SK-N-SH (cell line): ENCODE measurements at regions not wholly inside any gene's neighbourhood (a gene's known extent, or its start where the extent isn't known, plus 50 kb on each side); places are given as distances from the start of the nearest gene placed in this dataset.

Source experiments
- CTCF ChIA-PET: fragments of 300-600, 350-600 bp; formaldehyde crosslinking; extraction: SDS; loops from one replicate; lab custom pipeline; 2021; lab: Yijun Ruan, JAX
- POLR2A ChIA-PET: fragments of 350-600 bp; sonication (Branson Sonifier 250); formaldehyde crosslinking; extraction: SDS; loops from one replicate; lab custom pipeline; 2020; ENCODE audit warnings: antibody characterized with exemption, inconsistent platforms; lab: Yijun Ruan, JAX
- DNase-seq: peaks from one replicate; pipeline ENCODE4 v3.0.0; 2012
- H2AFZ ChIP-seq: fragments of 200-600 bp; sonication (generic); 2 replicates; pipeline ENCODE4 v1.8.1; 2016; ENCODE audit warnings: antibody characterized with exemption, mild to moderate bottlenecking, low read depth
- H3F3A ChIP-seq: fragments of 200-600 bp; sonication (generic); replicated peaks from 2 replicates; pipeline ENCODE3; 2016; ENCODE audit warnings: antibody characterized with exemption, mild to moderate bottlenecking; ENCODE audit not compliant: insufficient read depth
- H3K27ac ChIP-seq, 2 experiments: fragments of 200-500 bp in 1 of 2; fragments of 200-600 bp in 1 of 2; sonication (Bioruptor generic) in 1 of 2; sonication (generic), shearing (Covaris generic) in 1 of 2; 2 replicates each; pipeline versions ENCODE4 v1.5.1 to v1.6.1; 2014 to 2016; ENCODE audit warnings: low read depth in 2 of 2, inconsistent platforms in 1 of 2, low read length in 1 of 2, mild to moderate bottlenecking in 1 of 2, mixed read lengths in 1 of 2
- H3K27me3 ChIP-seq: fragments of 200-600 bp; sonication (generic), shearing (Covaris generic); 2 replicates; pipeline ENCODE4 v1.6.1; 2016; ENCODE audit warnings: mixed run types; ENCODE audit not compliant: insufficient read depth
- H3K36me3 ChIP-seq, 2 experiments: fragments of 200-500 bp in 1 of 2; fragments of 200-600 bp in 1 of 2; sonication (Bioruptor generic) in 1 of 2; sonication (generic) in 1 of 2; replicated peaks in 1 of 2; 2 replicates each; pipeline versions ENCODE3 to v1.5.1; 2014 to 2016; ENCODE audit warnings: low read length in 1 of 2, mild to moderate bottlenecking in 1 of 2; ENCODE audit not compliant: insufficient read depth in 2 of 2, control insufficient read depth in 1 of 2
- H3K4me1 ChIP-seq, 2 experiments: fragments of 200-500 bp in 1 of 2; fragments of 200-600 bp in 1 of 2; sonication (Bioruptor generic) in 1 of 2; sonication (generic), shearing (Covaris generic) in 1 of 2; 2 replicates each; pipeline versions ENCODE4 v1.5.1 to v1.6.1; 2014 to 2016; ENCODE audit warnings: low read depth in 1 of 2, low read length in 1 of 2, mixed run types in 1 of 2; ENCODE audit not compliant: insufficient read depth in 2 of 2, control insufficient read depth in 1 of 2
- H3K4me2 ChIP-seq: fragments of 200-600 bp; sonication (generic), shearing (Covaris generic); 2 replicates; pipeline ENCODE4 v1.6.1; 2017; ENCODE audit warnings: mixed run types
- H3K4me3 ChIP-seq, 2 experiments: fragments of 200-500 bp in 1 of 2; fragments of 200-600 bp in 1 of 2; sonication (Bioruptor generic) in 1 of 2; sonication (generic), shearing (Covaris generic) in 1 of 2; 2 replicates each; pipeline versions ENCODE4 v1.5.1 to v1.8.1; 2014 to 2016; ENCODE audit warnings: low read depth in 2 of 2, inconsistent platforms in 1 of 2, low read length in 1 of 2, mild to moderate bottlenecking in 1 of 2, mixed read lengths in 1 of 2, moderate library complexity in 1 of 2
- H3K79me2 ChIP-seq: fragments of 200-600 bp; sonication (generic); 2 replicates; pipeline ENCODE4 v1.8.1; 2017; ENCODE audit warnings: mild to moderate bottlenecking; ENCODE audit not compliant: insufficient read depth
- H3K9ac ChIP-seq: fragments of 200-600 bp; sonication (generic); 2 replicates; pipeline ENCODE4 v1.6.1; 2017; ENCODE audit warnings: mixed run types
- H3K9me2 ChIP-seq: fragments of 200-600 bp; sonication (generic); 2 replicates; pipeline ENCODE4 v1.6.1; 2017; ENCODE audit warnings: mixed run types
- H3K9me3 ChIP-seq: fragments of 200-600 bp; sonication (generic); 2 replicates; pipeline ENCODE4 v1.6.1; 2017; ENCODE audit warnings: mixed run types, mild to moderate bottlenecking, moderate library complexity
- H4K20me1 ChIP-seq: fragments of 200-600 bp; sonication (generic); 2 replicates; pipeline ENCODE4 v1.6.1; 2017; ENCODE audit warnings: mild to moderate bottlenecking, mixed run types; ENCODE audit not compliant: insufficient read depth
- ELF1 ChIP-seq: IDR thresholded peaks from 2 replicates; pipeline ENCODE4 v1.4.0; 2012
- FOXM1 ChIP-seq: IDR thresholded peaks from 2 replicates; pipeline ENCODE4 v1.4.0; 2012; ENCODE audit warnings: low read depth, mild to moderate bottlenecking
- GABPA ChIP-seq: IDR thresholded peaks from 2 replicates; pipeline ENCODE4 v1.4.0; 2012; ENCODE audit warnings: low read depth, mild to moderate bottlenecking
- GATA2 ChIP-seq: sonication (generic); formaldehyde crosslinking; IDR thresholded peaks from 2 replicates; pipeline ENCODE4 v1.5.0; 2020; ENCODE audit warnings: mild to moderate bottlenecking, missing genetic modification reagents
- MEF2A ChIP-seq: IDR thresholded peaks from 2 replicates; pipeline ENCODE4 v1.4.0; 2012; ENCODE audit warnings: low read depth, borderline replicate concordance
- NRF1 ChIP-seq: IDR thresholded peaks from 2 replicates; pipeline ENCODE4 v1.6.1; 2012; ENCODE audit warnings: low read depth, mild to moderate bottlenecking, low read length
- PBX3 ChIP-seq: IDR thresholded peaks from 2 replicates; pipeline ENCODE4; 2012
- RAD21 ChIP-seq: IDR thresholded peaks from 2 replicates; pipeline ENCODE4 v1.6.1; 2012; ENCODE audit warnings: mild to moderate bottlenecking, low read length
- RFX5 ChIP-seq: IDR thresholded peaks from 2 replicates; pipeline ENCODE4 v1.6.1; 2012; ENCODE audit warnings: mild to moderate bottlenecking, improper control_type of control experiment, low read length
- SMC3 ChIP-seq: IDR thresholded peaks from 2 replicates; pipeline ENCODE4 v1.6.1; 2012; ENCODE audit warnings: low read depth, low read length, improper control_type of control experiment
- TAF1 ChIP-seq: IDR thresholded peaks from 2 replicates; pipeline ENCODE4 v1.6.1; 2012; ENCODE audit warnings: low read depth, mild to moderate bottlenecking, low read length, moderate library complexity, borderline replicate concordance
- TCF12 ChIP-seq: IDR thresholded peaks from 2 replicates; pipeline ENCODE4 v1.4.0; 2012
- YY1 ChIP-seq: IDR thresholded peaks from 2 replicates; pipeline ENCODE4 v1.4.0; 2012; ENCODE audit warnings: low read depth, mild to moderate bottlenecking
- WGBS: methylation state at CpG from one replicate; pipeline ENCODE4 v1.1.6; 2017; ENCODE audit warnings: low lambda C conversion rate; 5-methylcytosine and 5-hydroxymethylcytosine counted together
- TF ChIP-seq, protein P1 (sequence below): fragments of 150-350 bp; IDR thresholded peaks from 2 replicates; pipeline ENCODE4 v1.6.1; 2017; ENCODE audit warnings: antibody characterized with exemption, low read length, low read depth, borderline replicate concordance
- TF ChIP-seq, protein P2 (sequence below): IDR thresholded peaks from 2 replicates; pipeline ENCODE4 v1.4.0; 2012; ENCODE audit warnings: low read depth
- TF ChIP-seq, protein P3 (sequence below): IDR thresholded peaks from 2 replicates; pipeline ENCODE4 v1.6.1; 2012; ENCODE audit warnings: mild to moderate bottlenecking, low read depth, low read length, moderate library complexity

DNA sequence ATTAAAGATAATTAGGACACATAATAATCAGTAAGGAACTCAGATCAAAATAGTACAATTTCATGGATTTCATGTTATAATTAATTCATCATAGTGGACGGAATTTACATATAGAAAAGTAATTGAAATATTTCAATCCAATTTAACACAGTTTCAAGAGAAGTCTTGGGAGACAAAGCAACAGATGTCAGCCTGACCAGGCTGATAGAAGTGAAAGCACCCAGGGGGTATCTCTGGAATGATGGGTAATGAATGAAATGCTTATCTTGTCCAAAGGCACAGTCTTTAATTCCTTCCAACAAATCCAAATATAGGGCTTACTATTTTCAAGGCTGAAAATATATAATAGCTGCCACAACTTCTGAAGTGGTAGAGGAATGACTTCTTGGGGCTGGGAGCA, 629.3 kb upstream of the RGMB start:
- no peaks in the 10 kb centered on the region for H3K79me2 ChIP-seq
- 84% methylated on average over 1 of the region's 1 CpG for WGBS
- H3K27me3 ChIP-seq, result no peaks in the 10 kb centered on the region
- no peak for DNase-seq
- H3K27ac ChIP-seq, result no peak overlapping the region
- no peaks in the 10 kb centered on the region for H3K9me2 ChIP-seq
- H2AFZ ChIP-seq, result no peak overlapping the region
- no peaks in the 10 kb centered on the region for H4K20me1 ChIP-seq
- H3K4me3 ChIP-seq, result no peak overlapping the region
- no peaks in the 10 kb centered on the region for H3K9me3 ChIP-seq
- H3K9ac ChIP-seq, result no peak overlapping the region
- CTCF ChIA-PET, result no interaction called here
- TF ChIP-seq RFX5 (no peak), FOXM1 (no peak), PBX3 (no peak), NRF1 (no peak), SMC3 (no peak), YY1 (no peak), MEF2A (no peak), TAF1 (no peak)
- TF ChIP-seq, protein P1, sequence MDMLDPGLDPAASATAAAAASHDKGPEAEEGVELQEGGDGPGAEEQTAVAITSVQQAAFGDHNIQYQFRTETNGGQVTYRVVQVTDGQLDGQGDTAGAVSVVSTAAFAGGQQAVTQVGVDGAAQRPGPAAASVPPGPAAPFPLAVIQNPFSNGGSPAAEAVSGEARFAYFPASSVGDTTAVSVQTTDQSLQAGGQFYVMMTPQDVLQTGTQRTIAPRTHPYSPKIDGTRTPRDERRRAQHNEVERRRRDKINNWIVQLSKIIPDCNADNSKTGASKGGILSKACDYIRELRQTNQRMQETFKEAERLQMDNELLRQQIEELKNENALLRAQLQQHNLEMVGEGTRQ, result no peak
- TF ChIP-seq, protein P2, sequence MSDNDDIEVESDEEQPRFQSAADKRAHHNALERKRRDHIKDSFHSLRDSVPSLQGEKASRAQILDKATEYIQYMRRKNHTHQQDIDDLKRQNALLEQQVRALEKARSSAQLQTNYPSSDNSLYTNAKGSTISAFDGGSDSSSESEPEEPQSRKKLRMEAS, result no peak
- TF ChIP-seq, protein P3, sequence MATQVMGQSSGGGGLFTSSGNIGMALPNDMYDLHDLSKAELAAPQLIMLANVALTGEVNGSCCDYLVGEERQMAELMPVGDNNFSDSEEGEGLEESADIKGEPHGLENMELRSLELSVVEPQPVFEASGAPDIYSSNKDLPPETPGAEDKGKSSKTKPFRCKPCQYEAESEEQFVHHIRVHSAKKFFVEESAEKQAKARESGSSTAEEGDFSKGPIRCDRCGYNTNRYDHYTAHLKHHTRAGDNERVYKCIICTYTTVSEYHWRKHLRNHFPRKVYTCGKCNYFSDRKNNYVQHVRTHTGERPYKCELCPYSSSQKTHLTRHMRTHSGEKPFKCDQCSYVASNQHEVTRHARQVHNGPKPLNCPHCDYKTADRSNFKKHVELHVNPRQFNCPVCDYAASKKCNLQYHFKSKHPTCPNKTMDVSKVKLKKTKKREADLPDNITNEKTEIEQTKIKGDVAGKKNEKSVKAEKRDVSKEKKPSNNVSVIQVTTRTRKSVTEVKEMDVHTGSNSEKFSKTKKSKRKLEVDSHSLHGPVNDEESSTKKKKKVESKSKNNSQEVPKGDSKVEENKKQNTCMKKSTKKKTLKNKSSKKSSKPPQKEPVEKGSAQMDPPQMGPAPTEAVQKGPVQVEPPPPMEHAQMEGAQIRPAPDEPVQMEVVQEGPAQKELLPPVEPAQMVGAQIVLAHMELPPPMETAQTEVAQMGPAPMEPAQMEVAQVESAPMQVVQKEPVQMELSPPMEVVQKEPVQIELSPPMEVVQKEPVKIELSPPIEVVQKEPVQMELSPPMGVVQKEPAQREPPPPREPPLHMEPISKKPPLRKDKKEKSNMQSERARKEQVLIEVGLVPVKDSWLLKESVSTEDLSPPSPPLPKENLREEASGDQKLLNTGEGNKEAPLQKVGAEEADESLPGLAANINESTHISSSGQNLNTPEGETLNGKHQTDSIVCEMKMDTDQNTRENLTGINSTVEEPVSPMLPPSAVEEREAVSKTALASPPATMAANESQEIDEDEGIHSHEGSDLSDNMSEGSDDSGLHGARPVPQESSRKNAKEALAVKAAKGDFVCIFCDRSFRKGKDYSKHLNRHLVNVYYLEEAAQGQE, result no peak
- TF ChIP-seq, all 33 proteins: peak for 0
- Histone ChIP-seq H3K4me1 (no peaks in the 10 kb centered on the region), H3K36me3 (no peaks in the 10 kb centered on the region), H3F3A (no peaks in the 10 kb centered on the region), H3K4me2 (no peak overlapping the region)
- POLR2A ChIA-PET, result no interaction called here

DNA sequence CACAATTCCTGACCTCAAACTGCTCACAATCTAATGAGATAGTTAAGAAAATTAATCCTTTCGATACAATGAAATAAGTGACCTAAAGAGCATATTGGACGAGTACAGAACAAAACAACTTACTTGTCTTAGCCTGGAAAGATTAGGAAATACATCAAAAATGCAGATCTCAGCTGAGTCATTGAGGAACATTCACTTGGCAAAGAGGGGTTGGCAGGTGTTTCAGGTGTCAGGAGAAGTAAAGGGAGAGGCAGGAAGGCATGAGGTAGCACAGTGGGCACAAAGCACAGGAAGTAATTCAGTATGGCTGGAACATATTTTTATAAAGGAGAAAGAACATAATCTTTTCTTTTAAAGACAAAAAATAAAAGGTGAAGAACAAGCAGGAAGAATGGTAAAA, 628.8 kb upstream of the RGMB start:
- no peaks in the 10 kb centered on the region for H3K79me2 ChIP-seq
- 71% methylated on average over 2 of the region's 2 CpGs for WGBS
- H3K9me3 ChIP-seq, result no peaks in the 10 kb centered on the region
- DNase-seq, result no peak
- H2AFZ ChIP-seq, result no peak overlapping the region
- POLR2A ChIA-PET, result no interaction called here
- no peaks in the 10 kb centered on the region for H3K4me1 ChIP-seq
- H3K4me2 ChIP-seq, result no peak overlapping the region
- CTCF ChIA-PET, result no interaction called here
- H3F3A ChIP-seq, result no peaks in the 10 kb centered on the region
- no peak for TF ChIP-seq GATA2
- no peak for TF ChIP-seq TAF1
- TF ChIP-seq ELF1, result no peak
- TF ChIP-seq TCF12, result no peak
- no peak for TF ChIP-seq RFX5
- no peak for TF ChIP-seq RAD21
- TF ChIP-seq GABPA, result no peak
- no peak for TF ChIP-seq PBX3
- H3K36me3 ChIP-seq, result no peaks in the 10 kb centered on the region
- no peak overlapping the region for H3K9ac ChIP-seq
- no peaks in the 10 kb centered on the region for H3K9me2 ChIP-seq
- no peaks in the 10 kb centered on the region for H4K20me1 ChIP-seq
- no peak overlapping the region for H3K27ac ChIP-seq
- H3K4me3 ChIP-seq, result no peak overlapping the region
- no peaks in the 10 kb centered on the region for H3K27me3 ChIP-seq
